ENCODE measurements at regions not wholly inside any gene's neighbourhood (a gene's known extent, or its start where the extent isn't known, plus 50 kb on each side); places are given as distances from the start of the nearest gene placed in this dataset.

DNA sequence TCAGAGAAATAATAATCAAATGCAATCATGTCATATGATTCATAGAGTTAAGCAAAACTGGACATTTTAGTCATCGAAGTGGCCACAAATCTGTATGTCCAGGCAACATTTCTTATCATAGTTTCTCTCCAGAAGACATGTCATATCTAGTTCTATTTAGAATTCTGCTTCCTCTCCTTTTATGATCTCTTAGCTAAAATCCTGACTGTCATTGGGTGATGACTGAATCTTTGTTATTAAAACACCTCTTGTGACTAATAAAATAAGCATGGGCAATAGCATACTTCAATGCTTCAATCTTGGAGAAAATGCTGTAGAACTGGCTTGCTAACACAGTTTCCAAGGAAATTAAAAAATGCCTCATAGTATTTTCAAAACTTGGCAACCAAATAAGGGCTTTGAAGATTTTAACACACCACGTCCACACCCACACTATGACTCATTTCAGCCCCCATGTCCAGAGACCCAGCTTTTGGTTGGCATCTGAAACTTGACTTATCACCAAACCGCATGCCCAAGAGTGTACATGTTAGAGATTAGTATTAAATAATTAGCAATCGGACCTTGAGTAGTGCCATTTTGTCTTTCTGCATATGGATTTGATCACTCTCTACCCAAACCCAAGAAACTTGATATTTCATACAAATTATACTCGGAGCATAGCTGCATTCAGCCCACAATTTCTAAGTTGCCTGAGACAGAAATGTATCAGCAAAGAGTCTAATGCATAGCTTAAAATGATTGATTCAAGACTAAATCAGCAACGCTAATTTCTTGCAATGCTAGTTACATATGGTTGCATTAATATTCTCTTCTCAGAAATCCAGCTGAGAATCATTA is 106.5 kb upstream of the ETAA1 start:
- ATAC-seq (no peak), DNase-seq (ENCODE audit: low read depth, low spot score) (no peak)
- intact Hi-C loops (cut with micrococcal nuclease; ENCODE audit: unreplicated experiment) = no loop called here
- ChIA-PET CTCF (no interaction called here), POLR2A (no interaction called here)
- in situ Hi-C loops (cut with HindIII; ENCODE audit: low pct_unique_long_range_greater_than_20kb, low sequenced_read_pairs) = no loop called here
- H3K27ac ChIP-seq (ENCODE audit: low read length) = no peak overlapping the region
- no peaks in the 10 kb centered on the region for H3K36me3 ChIP-seq (ENCODE audit: control insufficient read depth, insufficient read depth, low read length)
- no peaks in the 10 kb centered on the region for H3K27me3 ChIP-seq (ENCODE audit: control insufficient read depth, insufficient read depth, low read length)
- H3K4me3 ChIP-seq (ENCODE audit: low read depth in 2 of 2, low read length in 2 of 2) = no peak overlapping the region
- BruUV-seq (replicated peaks) = no TSS peak
- TF ChIP-seq SIN3A (IDR thresholded peaks at IDR 0.05; ENCODE audit: borderline replicate concordance, insufficient read depth, low read depth, low read length) (no peak), REST (IDR thresholded peaks at IDR 0.05; ENCODE audit: insufficient read depth in 1 of 2, low read depth in 2 of 2, low read length in 1 of 2) (no peak), POLR2AphosphoS5 (IDR thresholded peaks at IDR 0.05; ENCODE audit: low read depth, low read length) (no peak), TCF7L2 (IDR thresholded peaks at IDR 0.05; ENCODE audit: low read depth, low read length) (no peak), CTCF (IDR thresholded peaks at IDR 0.05) (no peak)
- H3K4me1 ChIP-seq (ENCODE audit: control insufficient read depth, insufficient read depth, low read length) = no peaks in the 10 kb centered on the region
- H3K9me3 ChIP-seq (ENCODE audit: control insufficient read depth, insufficient read depth, low read depth, low read length) = no peaks in the 10 kb centered on the region

DNA sequence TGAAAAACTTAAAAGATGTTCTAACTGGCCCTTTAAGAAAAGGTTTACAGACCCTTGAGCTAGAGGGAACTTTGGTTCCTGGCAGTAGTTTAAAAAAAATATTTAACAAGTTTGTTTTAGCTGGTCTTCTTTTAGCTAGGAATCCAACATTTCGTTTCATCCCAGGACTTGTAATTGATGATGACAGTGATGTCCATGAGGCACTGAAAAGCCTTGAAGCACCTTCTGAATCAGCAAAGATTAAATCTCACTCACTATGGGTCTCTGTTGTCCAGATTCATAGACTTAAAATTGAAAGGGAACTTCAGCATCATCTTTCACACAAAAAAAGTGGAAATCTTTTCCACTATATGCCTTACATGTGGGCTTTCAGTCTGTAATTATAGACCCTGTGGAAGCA is 102.9 kb upstream of the ETAA1 start:
- BruUV-seq (replicated peaks) = no TSS peak
- Histone ChIP-seq H3K27me3 (ENCODE audit: control insufficient read depth, insufficient read depth, low read length) (no peaks in the 10 kb centered on the region), H3K9me3 (ENCODE audit: control insufficient read depth, insufficient read depth, low read depth, low read length) (no peaks in the 10 kb centered on the region), H3K4me3 (ENCODE audit: low read depth in 2 of 2, low read length in 2 of 2) (no peak overlapping the region), H3K27ac (ENCODE audit: low read length) (no peak overlapping the region), H3K4me1 (ENCODE audit: control insufficient read depth, insufficient read depth, low read length) (no peaks in the 10 kb centered on the region), H3K36me3 (ENCODE audit: control insufficient read depth, insufficient read depth, low read length) (no peaks in the 10 kb centered on the region)
- TF ChIP-seq SIN3A (IDR thresholded peaks at IDR 0.05; ENCODE audit: borderline replicate concordance, insufficient read depth, low read depth, low read length) (no peak), REST (IDR thresholded peaks at IDR 0.05; ENCODE audit: insufficient read depth in 1 of 2, low read depth in 2 of 2, low read length in 1 of 2) (no peak)
- ATAC-seq (no peak), DNase-seq (ENCODE audit: low read depth, low spot score) (no peak)
- POLR2A ChIA-PET = no interaction called here
- intact Hi-C loops (cut with micrococcal nuclease; ENCODE audit: unreplicated experiment) = no loop called here
- CTCF ChIA-PET = no interaction called here
- in situ Hi-C loops (cut with HindIII; ENCODE audit: low pct_unique_long_range_greater_than_20kb, low sequenced_read_pairs) = no loop called here
